Ishikawa (cell line): ENCODE measurements at regions not wholly inside any gene's neighbourhood (a gene's known extent, or its start where the extent isn't known, plus 50 kb on each side); places are given as distances from the start of the nearest gene placed in this dataset.

ENCODE experiments used
- CEBPB ChIP-seq: IDR thresholded peaks from 2 replicates; pipeline ENCODE4 v1.6.1; 2012
- CREB1 ChIP-seq: IDR thresholded peaks from 2 replicates; pipeline ENCODE4 v1.6.1; 2012; ENCODE audit warnings: low read depth
- EGR1 ChIP-seq: IDR thresholded peaks from 2 replicates; pipeline ENCODE4 v1.6.1; 2012
- EP300 ChIP-seq: IDR thresholded peaks from 2 replicates; pipeline ENCODE4 v1.6.1; 2012; ENCODE audit warnings: borderline replicate concordance
- FOXM1 ChIP-seq: IDR thresholded peaks from 2 replicates; pipeline ENCODE4 v1.6.1; 2012; ENCODE audit warnings: low read depth, borderline replicate concordance
- MAX ChIP-seq: IDR thresholded peaks from 2 replicates; pipeline ENCODE4 v1.6.1; 2012
- NFIC ChIP-seq: IDR thresholded peaks from 2 replicates; pipeline ENCODE4 v1.6.1; 2012
- RAD21 ChIP-seq: IDR thresholded peaks from 2 replicates; pipeline ENCODE4 v1.6.1; 2012; ENCODE audit warnings: low read depth
- REST ChIP-seq: IDR thresholded peaks from 2 replicates; pipeline ENCODE4 v1.6.1; 2012; ENCODE audit warnings: low read depth, mild to moderate bottlenecking
- TAF1 ChIP-seq: IDR thresholded peaks from 2 replicates; pipeline ENCODE4 v1.6.1; 2012; ENCODE audit warnings: low read depth, mild to moderate bottlenecking
- TCF12 ChIP-seq: IDR thresholded peaks from 2 replicates; pipeline ENCODE4 v1.6.1; 2012; ENCODE audit warnings: low read depth
- TEAD4 ChIP-seq: IDR thresholded peaks from 2 replicates; pipeline ENCODE4 v1.6.1; 2012
- USF1 ChIP-seq: IDR thresholded peaks from 2 replicates; pipeline ENCODE4 v1.6.1; 2012
- YY1 ChIP-seq: IDR thresholded peaks from 2 replicates; pipeline ENCODE4 v1.6.1; 2012; ENCODE audit warnings: low read depth
- ZBTB7A ChIP-seq: IDR thresholded peaks from 2 replicates; pipeline ENCODE4 v1.6.1; 2012; ENCODE audit warnings: low read depth

GRCh38 chr9:108615152-108615551 lies 240.6 kb downstream of the ACTL7B start:
- TF ChIP-seq EGR1 (no peak), MAX (no peak), EP300 (no peak), YY1 (no peak), CEBPB (no peak), TAF1 (no peak), FOXM1 (no peak), REST (no peak), NFIC (no peak), USF1 (no peak), CREB1 (no peak), TEAD4 (no peak), RAD21 (no peak), TCF12 (no peak)

GRCh38 chr9:108612513-108612912 lies 243.3 kb downstream of the ACTL7B start:
- TF ChIP-seq CEBPB = 0 out of 2 replicates have a peak, but pooled peaks have one; percentile 44
- no peak for TF ChIP-seq CREB1
- TF ChIP-seq EP300 = no peak
- TF ChIP-seq FOXM1 = no peak
- TF ChIP-seq REST = no peak
- no peak for TF ChIP-seq NFIC

GRCh38 chr9:108609897-108610253 lies 245.9 kb downstream of the ACTL7B start:
- TF ChIP-seq MAX (no peak), TEAD4 (no peak), REST (no peak), ZBTB7A (no peak), CREB1 (no peak), FOXM1 (no peak), USF1 (no peak), RAD21 (no peak), TAF1 (no peak), TCF12 (no peak), NFIC (no peak), CEBPB (no peak), EGR1 (no peak), YY1 (no peak), EP300 (no peak)

GRCh38 chr9:108609227-108609896 lies 246.4 kb downstream of the ACTL7B start:
- TF ChIP-seq CEBPB (no peak), MAX (no peak), YY1 (no peak), REST (no peak), TCF12 (no peak), NFIC (no peak), TAF1 (no peak), RAD21 (no peak), ZBTB7A (no peak), TEAD4 (no peak), FOXM1 (no peak), EP300 (no peak), EGR1 (no peak), CREB1 (no peak), USF1 (no peak)
